Activated CD8-positive, alpha-beta T cell treated with anti-CD3 and anti-CD28 coated beads, Interleukin-2, amount 10 ng/mL, durations not matched to agents 7 days and 5 days (primary cell): ENCODE measurements at regions not wholly inside any gene's neighbourhood (a gene's known extent, or its start where the extent isn't known, plus 50 kb on each side); places are given as distances from the start of the nearest gene placed in this dataset.
"Not testable (repeated sequence)": the region's sequence is repeated elsewhere in the genome, so short reads cannot be mapped to it uniquely, and the experiment has no call there.

ENCODE experiments used
- ATAC-seq: fragments of 150-1000 bp; cut with Tn5 transposase; one replicate; pipeline ENCODE4 v1.10.0; 2021; ENCODE audit warnings: moderate library complexity
- CTCF ChIA-PET: fragments of 350-600 bp; sonication (Branson Sonifier 250); formaldehyde crosslinking; loops from one replicate; lab custom pipeline; 2021; ENCODE audit warnings: antibody characterized with exemption; lab: Charles Lee
- POLR2A ChIA-PET: fragments of 350-600 bp; sonication (Branson Sonifier 250); formaldehyde crosslinking; loops from one replicate; lab custom pipeline; 2021; ENCODE audit warnings: antibody characterized with exemption; lab: Charles Lee
- DNase-seq: peaks from one replicate; pipeline ENCODE4 v3.0.0-alpha.2; 2020
- H3K27ac Mint-ChIP-seq: one replicate; pipeline ENCODE4 v1.8.0; 2021; ENCODE audit warnings: mild to moderate bottlenecking, mixed read lengths
- H3K27me3 Mint-ChIP-seq: one replicate; pipeline ENCODE4 v1.8.0; 2021; ENCODE audit warnings: low read depth, mixed read lengths
- H3K36me3 Mint-ChIP-seq: one replicate; pipeline ENCODE4 v1.8.0; 2021; ENCODE audit warnings: low read depth, mixed read lengths
- H3K4me1 Mint-ChIP-seq: one replicate; pipeline ENCODE4 v1.8.0; 2021; ENCODE audit warnings: low read depth, mixed read lengths
- H3K4me3 Mint-ChIP-seq: one replicate; pipeline ENCODE4 v1.8.0; 2021; ENCODE audit warnings: mild to moderate bottlenecking, mixed read lengths
- H3K9me3 Mint-ChIP-seq: one replicate; pipeline ENCODE4 v1.8.0; 2022; ENCODE audit warnings: mixed read lengths; ENCODE audit not compliant: insufficient read depth

DNA sequence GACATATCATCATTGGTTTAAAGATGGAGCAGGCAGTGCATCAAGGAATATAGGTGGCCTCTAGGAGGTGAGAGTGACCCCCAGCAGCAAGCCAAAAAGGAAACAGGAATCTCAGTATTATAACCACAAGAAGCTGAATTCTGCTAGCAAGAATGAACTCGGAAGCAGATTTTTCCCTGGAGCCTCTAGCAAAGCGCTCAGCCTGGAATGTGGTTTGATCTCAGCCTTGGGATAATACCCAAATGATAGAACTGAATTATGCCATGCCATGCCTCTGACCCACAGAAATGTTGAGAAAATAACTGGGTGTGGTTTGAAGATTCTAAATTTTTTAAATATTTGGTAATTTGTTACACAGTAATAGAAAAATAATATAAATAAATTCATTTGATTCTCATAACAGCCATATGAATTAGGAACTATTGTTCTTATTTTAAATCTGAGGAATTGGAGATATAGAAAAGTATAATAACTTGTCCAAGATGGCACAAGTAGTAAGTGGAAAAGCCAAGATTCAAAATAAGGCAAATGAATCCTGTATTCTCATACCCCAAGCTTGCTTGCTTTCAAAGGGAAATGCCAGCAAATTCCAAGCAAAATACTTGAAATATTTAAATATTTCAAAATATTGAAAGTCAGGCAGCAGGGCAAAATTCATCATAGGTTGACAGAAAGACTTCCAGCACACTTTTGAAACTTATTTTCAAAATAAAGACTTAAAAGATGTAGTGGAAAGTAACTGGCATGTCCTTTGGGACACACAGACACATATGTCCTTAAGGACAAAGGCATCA lies 567.4 kb downstream of the KCNA4 start:
- CTCF ChIA-PET = no interaction called here
- Mint-ChIP-seq H3K27me3 (no peaks in the 10 kb centered on the region), H3K27ac (no peak overlapping the region), H3K4me3 (no peak overlapping the region), H3K9me3 (peaks cover 12% of the 10 kb centered on the region), H3K4me1 (no peaks in the 10 kb centered on the region), H3K36me3 (no peaks in the 10 kb centered on the region)
- no peak for DNase-seq
- POLR2A ChIA-PET = no interaction called here
- ATAC-seq = no peak

DNA sequence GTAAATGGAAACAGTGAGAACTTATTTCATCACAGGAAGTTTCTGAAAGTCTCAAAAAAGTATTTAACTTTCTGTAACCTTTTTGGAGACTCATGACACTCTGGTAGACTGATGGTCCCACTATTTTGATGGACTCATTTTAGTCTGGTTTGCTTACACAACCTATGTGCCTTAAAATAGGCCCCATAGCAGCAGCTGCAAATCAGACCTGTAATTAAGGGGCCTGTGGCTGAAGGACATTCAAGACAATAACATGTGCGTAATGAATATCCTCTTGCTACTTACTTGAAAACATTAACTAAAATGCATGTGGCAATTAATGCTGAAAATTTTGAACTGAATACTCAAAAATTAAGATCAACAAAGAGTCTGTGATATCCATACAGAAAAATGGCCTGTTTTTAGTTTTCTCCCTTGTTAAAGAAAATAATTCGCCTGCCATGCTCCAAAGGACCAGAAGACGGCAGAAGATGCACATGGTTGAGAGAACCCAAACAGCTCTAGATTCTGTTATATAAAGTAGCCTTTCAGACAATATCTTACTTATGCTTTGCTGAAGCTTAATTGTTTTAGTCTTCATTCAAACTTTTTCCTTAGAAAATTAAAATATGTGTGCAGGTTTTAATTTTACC lies 568.5 kb downstream of the KCNA4 start:
- H3K27ac Mint-ChIP-seq = no peak overlapping the region
- no peaks in the 10 kb centered on the region for H3K36me3 Mint-ChIP-seq
- no peaks in the 10 kb centered on the region for H3K4me1 Mint-ChIP-seq
- DNase-seq (no peak), ATAC-seq (no peak)
- H3K27me3 Mint-ChIP-seq = no peaks in the 10 kb centered on the region
- no peak overlapping the region for H3K4me3 Mint-ChIP-seq
- CTCF ChIA-PET = no interaction called here
- POLR2A ChIA-PET = no interaction called here
- peaks cover 12% of the 10 kb centered on the region for H3K9me3 Mint-ChIP-seq

DNA sequence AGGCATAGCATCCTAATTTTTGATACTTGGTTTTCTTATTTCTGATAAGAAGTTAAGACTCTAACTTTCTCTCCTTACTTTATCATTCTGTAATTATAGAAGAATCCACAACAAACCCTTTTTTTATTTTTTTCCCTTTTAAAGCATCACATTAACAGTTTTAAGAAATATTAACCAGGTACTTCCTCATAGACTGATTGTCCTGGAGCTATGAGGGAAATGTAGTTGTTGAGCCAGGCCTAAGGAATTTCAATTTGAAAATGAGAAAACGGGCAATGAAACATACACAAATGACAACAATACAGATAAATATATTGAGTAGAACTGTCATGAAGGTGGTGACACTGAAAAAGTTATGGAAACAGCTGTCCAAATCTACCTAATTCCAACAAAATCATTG lies 569.0 kb downstream of the KCNA4 start:
- no peak overlapping the region for H3K27ac Mint-ChIP-seq
- H3K27me3 Mint-ChIP-seq = no peaks in the 10 kb centered on the region
- DNase-seq (no peak), ATAC-seq (no peak)
- no peaks in the 10 kb centered on the region for H3K4me1 Mint-ChIP-seq
- peaks cover 12% of the 10 kb centered on the region for H3K9me3 Mint-ChIP-seq
- no peak overlapping the region for H3K4me3 Mint-ChIP-seq
- no peaks in the 10 kb centered on the region for H3K36me3 Mint-ChIP-seq
- ChIA-PET POLR2A (no interaction called here), CTCF (no interaction called here)

DNA sequence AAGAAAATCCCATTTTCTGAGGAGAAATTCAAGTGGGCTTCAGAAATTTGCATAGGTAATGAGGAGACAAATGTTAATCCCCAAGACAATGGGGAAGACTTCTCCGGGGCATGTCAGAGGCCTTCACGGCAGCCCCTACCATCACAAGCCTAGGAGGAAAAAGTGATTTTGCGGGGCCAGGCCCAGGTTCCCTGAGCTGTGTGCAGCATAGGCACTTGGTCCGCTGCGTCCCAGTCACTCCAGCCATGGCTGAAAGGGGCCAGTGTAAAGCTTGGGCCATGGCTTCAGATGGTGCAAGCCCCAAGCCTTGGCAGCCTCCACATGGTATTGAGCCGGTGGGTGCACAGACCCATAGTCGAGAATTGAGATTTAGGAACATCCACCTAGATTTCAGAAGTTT lies 570.7 kb downstream of the KCNA4 start:
- ATAC-seq (no peak), DNase-seq (no peak)
- Mint-ChIP-seq H3K9me3 (peaks cover 12% of the 10 kb centered on the region), H3K4me1 (no peaks in the 10 kb centered on the region), H3K27me3 (no peaks in the 10 kb centered on the region), H3K27ac (no peak overlapping the region), H3K4me3 (no peak overlapping the region), H3K36me3 (no peaks in the 10 kb centered on the region)
- ChIA-PET POLR2A (no interaction called here), CTCF (no interaction called here)

DNA sequence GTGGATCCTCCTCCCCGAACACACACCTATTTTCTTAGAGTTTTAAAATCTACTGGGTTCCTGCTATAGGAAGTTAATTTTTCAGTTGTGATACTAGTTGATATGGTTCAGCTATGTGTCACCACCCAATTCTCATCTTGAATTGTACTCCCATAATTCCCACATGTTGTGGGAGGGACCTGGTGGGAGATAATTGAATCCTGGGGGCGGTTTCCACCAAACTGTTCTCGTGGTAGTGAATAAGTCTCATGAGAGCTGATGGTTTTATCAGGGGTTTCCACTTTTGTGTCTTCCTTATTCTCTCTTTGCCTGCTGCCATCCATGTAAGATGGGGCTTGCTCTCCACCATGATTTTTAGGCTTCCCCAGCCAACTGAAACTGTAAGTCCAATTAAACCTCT lies 571.6 kb downstream of the KCNA4 start:
- CTCF ChIA-PET = not testable (repeated sequence)

DNA sequence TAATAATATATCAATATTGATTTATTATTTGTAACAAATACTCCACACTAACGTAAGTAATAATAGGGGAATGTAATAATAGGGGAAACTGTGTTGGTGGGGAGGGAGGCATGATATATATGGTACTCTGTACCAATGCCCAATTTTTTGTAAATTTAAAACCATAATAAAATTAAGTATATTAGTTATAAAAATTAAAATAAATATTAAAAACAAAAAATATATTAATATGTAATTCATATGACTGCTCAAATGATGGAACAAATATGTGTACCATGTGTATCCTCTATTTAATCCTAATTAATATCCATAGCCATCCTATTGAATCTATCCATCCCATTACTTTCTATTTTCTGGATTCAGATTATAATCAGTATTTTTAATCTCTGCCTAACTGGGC lies 578.0 kb downstream of the KCNA4 start:
- no peaks in the 10 kb centered on the region for H3K36me3 Mint-ChIP-seq
- CTCF ChIA-PET = no interaction called here
- no peaks in the 10 kb centered on the region for H3K9me3 Mint-ChIP-seq
- no peaks in the 10 kb centered on the region for H3K4me1 Mint-ChIP-seq
- ATAC-seq (no peak), DNase-seq (no peak)
- no peak overlapping the region for H3K4me3 Mint-ChIP-seq
- H3K27ac Mint-ChIP-seq = no peak overlapping the region
- no peaks in the 10 kb centered on the region for H3K27me3 Mint-ChIP-seq
- POLR2A ChIA-PET = no interaction called here

More for the DNA sequence above, 571.6 kb downstream of the KCNA4 start:
- H3K27me3 Mint-ChIP-seq, DNase-seq, H3K27ac Mint-ChIP-seq, ATAC-seq, H3K9me3 Mint-ChIP-seq, H3K4me1 Mint-ChIP-seq, POLR2A ChIA-PET, H3K36me3 Mint-ChIP-seq, H3K4me3 Mint-ChIP-seq: not testable (repeated sequence)

DNA sequence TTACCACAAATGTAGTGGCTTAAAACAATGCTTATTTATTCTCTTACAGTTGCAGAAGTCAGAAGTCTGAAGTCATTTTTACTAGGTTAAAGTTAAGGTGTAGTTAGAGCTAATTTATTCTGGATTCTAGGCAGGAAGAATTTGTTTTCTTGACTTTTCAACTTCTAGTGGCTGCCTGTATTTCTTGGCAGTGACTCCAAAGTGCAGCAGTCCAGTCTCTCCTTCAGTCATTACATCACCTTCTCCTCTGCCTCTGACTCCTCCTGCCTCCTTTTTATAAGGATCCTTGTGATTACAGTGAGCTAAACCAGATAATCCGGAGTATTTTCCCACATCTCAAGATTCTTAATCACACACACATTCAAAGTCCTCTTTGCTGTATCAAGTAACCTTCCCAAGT lies 581.4 kb downstream of the KCNA4 start:
- DNase-seq = no peak
- ChIA-PET POLR2A (no interaction called here), CTCF (interaction anchor here (0.6 kb wide), 1 partner anchor 1483 kb away, joined by 3 read pairs; no protein-coding TSS in a partner anchor)
- Mint-ChIP-seq H3K27ac (no peak overlapping the region), H3K9me3 (no peaks in the 10 kb centered on the region), H3K4me3 (no peak overlapping the region), H3K27me3 (no peaks in the 10 kb centered on the region), H3K36me3 (no peaks in the 10 kb centered on the region), H3K4me1 (no peaks in the 10 kb centered on the region)
- no peak for ATAC-seq

DNA sequence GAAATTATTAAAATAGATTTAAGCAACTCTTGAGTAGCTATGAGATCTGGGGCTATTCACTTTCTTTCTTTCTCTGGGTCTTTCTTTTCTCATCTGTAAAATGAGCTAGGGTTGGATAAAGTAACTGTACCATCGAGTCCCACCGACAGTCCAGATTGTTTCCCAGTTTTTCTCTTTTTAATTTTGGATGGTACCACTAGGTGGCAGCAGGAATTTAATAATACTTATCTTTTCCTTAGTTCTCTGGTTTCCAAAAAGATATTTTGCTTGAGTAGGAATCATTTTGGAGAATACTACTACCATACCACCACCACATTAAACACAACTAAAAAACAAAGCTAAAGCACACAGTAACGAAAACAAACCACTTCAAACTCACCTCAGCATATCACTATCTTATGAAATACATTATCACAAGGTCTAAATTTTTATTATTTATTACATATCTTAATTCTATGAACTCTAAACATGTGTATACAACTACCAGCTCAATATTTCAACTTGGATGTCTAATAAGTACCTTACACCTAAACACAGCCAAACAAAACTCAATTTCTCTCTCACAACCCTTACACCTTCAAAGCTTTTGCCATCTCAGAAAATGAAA lies 584.0 kb downstream of the KCNA4 start:
- no peaks in the 10 kb centered on the region for H3K36me3 Mint-ChIP-seq
- ChIA-PET POLR2A (no interaction called here), CTCF (interaction anchor here (1.0 kb wide), 1 partner anchor 34 kb away, joined by 3 read pairs; no protein-coding TSS in a partner anchor)
- H3K27me3 Mint-ChIP-seq = no peaks in the 10 kb centered on the region
- no peaks in the 10 kb centered on the region for H3K9me3 Mint-ChIP-seq
- no peak overlapping the region for H3K4me3 Mint-ChIP-seq
- no peak overlapping the region for H3K27ac Mint-ChIP-seq
- no peak for DNase-seq
- H3K4me1 Mint-ChIP-seq = no peaks in the 10 kb centered on the region
- no peak for ATAC-seq

DNA sequence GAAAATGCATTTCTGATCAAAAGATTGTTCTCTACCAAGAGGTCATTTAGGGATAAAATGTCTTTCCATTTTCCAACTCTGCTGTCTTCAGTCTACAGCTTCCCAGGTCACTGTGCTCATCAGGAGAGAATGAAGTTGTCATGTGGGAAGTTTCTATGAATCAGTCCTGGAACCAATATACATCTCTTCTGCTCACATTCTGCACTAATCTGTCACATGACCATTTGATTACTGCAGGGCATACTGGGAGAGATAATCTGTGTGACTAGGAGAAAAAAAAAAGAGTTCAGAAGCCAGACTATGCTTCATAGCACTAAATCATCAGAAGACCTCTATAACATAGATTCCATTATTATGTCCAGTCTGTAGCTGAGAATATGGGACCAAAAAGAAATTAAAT lies 611.5 kb downstream of the KCNA4 start:
- H3K27ac Mint-ChIP-seq = no peak overlapping the region
- CTCF ChIA-PET = no interaction called here
- ATAC-seq = no peak
- DNase-seq = no peak
- POLR2A ChIA-PET = no interaction called here
- H3K27me3 Mint-ChIP-seq = no peaks in the 10 kb centered on the region
- no peak overlapping the region for H3K4me3 Mint-ChIP-seq
- no peaks in the 10 kb centered on the region for H3K4me1 Mint-ChIP-seq
- H3K9me3 Mint-ChIP-seq = peaks cover 5% of the 10 kb centered on the region
- H3K36me3 Mint-ChIP-seq = no peaks in the 10 kb centered on the region

DNA sequence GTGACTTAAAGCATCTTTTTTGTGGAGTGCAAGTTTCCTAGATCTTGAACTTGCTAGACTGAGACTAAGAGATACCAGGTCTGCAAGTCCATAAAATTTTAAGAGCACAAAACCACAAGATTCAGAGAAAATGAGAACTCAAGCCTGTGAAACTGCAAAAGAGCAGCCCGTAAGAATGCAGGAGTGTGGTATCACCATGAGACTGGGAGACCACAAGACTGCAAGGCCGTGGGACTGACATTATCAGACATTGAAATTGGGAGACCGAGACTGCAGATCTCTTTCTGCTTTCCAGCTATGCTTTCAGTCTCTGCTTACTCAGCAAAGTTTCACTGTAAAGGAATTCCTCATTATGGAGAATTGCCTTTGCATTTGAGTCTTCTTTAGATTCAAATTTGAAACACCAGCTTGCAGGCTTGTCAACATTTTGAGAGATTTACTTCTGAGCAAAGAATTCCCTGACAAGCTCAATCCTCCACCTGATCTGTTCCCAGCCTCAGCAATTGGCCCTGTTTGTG lies 621.2 kb downstream of the KCNA4 start:
- H3K27ac Mint-ChIP-seq = no peak overlapping the region

DNA sequence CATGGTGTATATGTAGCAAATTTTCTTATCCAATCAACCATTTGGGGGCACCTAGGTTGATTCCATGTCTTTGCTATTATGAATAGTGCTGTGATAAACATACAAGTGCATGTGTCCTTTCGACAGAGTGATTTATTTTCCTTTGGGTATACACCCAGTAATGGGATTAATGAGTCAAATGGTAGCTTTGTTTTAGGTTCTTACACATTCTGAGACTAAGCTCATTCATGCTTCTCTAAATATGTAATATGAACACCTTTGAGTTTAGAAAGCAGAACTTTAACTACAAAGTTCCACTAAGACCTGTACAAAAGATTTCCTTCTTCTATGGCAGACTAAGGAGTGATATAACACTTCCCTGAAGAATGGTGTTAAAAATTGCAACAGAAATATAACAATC lies 627.0 kb downstream of the KCNA4 start:
- H3K27me3 Mint-ChIP-seq = no peaks in the 10 kb centered on the region
- no peaks in the 10 kb centered on the region for H3K4me1 Mint-ChIP-seq
- CTCF ChIA-PET = no interaction called here
- DNase-seq (no peak), ATAC-seq (no peak)
- H3K9me3 Mint-ChIP-seq = peaks cover 9% of the 10 kb centered on the region
- H3K27ac Mint-ChIP-seq = no peak overlapping the region
- no peaks in the 10 kb centered on the region for H3K36me3 Mint-ChIP-seq
- H3K4me3 Mint-ChIP-seq = no peak overlapping the region
- POLR2A ChIA-PET = no interaction called here

More for the DNA sequence above, 621.2 kb downstream of the KCNA4 start:
- CTCF ChIA-PET = no interaction called here
- Mint-ChIP-seq H3K4me3 (no peak overlapping the region), H3K4me1 (no peaks in the 10 kb centered on the region), H3K9me3 (peaks cover 6% of the 10 kb centered on the region), H3K27me3 (no peaks in the 10 kb centered on the region), H3K36me3 (no peaks in the 10 kb centered on the region)
- POLR2A ChIA-PET = no interaction called here
- ATAC-seq = no peak
- DNase-seq = no peak

DNA sequence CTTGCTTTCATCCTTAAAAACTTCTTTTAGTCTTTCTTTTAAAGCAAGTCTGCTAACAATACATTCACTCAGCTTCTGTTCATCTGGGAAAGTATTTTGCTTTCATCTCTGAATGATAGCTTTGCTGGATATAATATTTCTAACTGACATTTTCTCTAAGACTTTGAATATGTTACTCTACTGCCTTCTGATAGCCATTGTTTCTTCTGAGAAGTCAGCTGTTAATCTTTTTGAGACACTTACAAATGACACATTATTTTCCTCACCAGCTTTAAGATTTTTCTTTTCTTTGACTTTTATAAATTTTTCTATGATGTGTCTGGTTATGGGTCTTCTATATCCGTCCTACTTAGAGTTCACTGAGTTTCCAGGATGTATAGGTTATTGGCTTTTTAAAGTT lies 643.1 kb downstream of the KCNA4 start:
- ATAC-seq = no peak
- Mint-ChIP-seq H3K27ac (no peak overlapping the region), H3K4me3 (no peak overlapping the region), H3K36me3 (no peaks in the 10 kb centered on the region), H3K9me3 (peaks cover 13% of the 10 kb centered on the region), H3K27me3 (no peaks in the 10 kb centered on the region), H3K4me1 (no peaks in the 10 kb centered on the region)
- ChIA-PET POLR2A (no interaction called here), CTCF (no interaction called here)
- no peak for DNase-seq
